IMR-90 (cell line): ENCODE measurements at regions not wholly inside any gene's neighbourhood (a gene's known extent, or its start where the extent isn't known, plus 50 kb on each side); places are given as distances from the start of the nearest gene placed in this dataset.

ENCODE experiments used
- ATAC-seq: fragments of 200-7000 bp; cut with Tn5 transposase; 2 replicates; pipeline ENCODE4 v1.9.1; 2020; ENCODE audit warnings: low read depth, mild to moderate bottlenecking, moderate library complexity
- BruUV-seq: library from RNA; stranded (reverse); fragments of 400-500 nt; replicated peaks from 2 replicates; lab custom pipeline; 2021; lab: Mats Ljungman, UMichigan
- CTCF ChIA-PET: fragments of 300-600 bp; formaldehyde crosslinking; extraction: SDS; loops from one replicate; lab custom pipeline; 2021; ENCODE audit warnings: antibody characterized with exemption; lab: Yijun Ruan, JAX
- POLR2A ChIA-PET: fragments of 300-600 bp; sonication (Branson Sonifier 250); formaldehyde crosslinking; loops from one replicate; lab custom pipeline; 2022; ENCODE audit warnings: antibody characterized with exemption; ENCODE audit not compliant: unreplicated experiment; lab: Charles Lee
- DNase-seq: peaks from one replicate; pipeline ENCODE4 v3.0.0; 2013
- H2AFZ ChIP-seq: replicated peaks from 2 replicates; pipeline ENCODE3; 2013; ENCODE audit warnings: low read length, mild to moderate bottlenecking; ENCODE audit not compliant: poor library complexity
- H2AK5ac ChIP-seq: 2 replicates; pipeline ENCODE4 v1.6.1; 2013; ENCODE audit warnings: low read depth, low read length, inconsistent platforms
- H2AK9ac ChIP-seq: replicated peaks from 2 replicates; pipeline ENCODE3; 2013; ENCODE audit warnings: mild to moderate bottlenecking, low read depth, low read length, moderate library complexity; ENCODE audit not compliant: poor library complexity
- H2BK120ac ChIP-seq: 2 replicates; pipeline ENCODE4 v1.6.1; 2013; ENCODE audit warnings: low read depth, low read length, inconsistent platforms
- H2BK15ac ChIP-seq: 3 replicates; pipeline ENCODE4 v1.6.1; 2013; ENCODE audit warnings: low read depth, low read length, inconsistent platforms
- H2BK20ac ChIP-seq: 2 replicates; pipeline ENCODE4 v1.6.1; 2013; ENCODE audit warnings: low read depth, mild to moderate bottlenecking, inconsistent platforms, low read length, moderate library complexity
- H2BK5ac ChIP-seq: 2 replicates; pipeline ENCODE4 v1.6.1; 2013; ENCODE audit warnings: mild to moderate bottlenecking, low read depth, low read length, inconsistent platforms; ENCODE audit not compliant: poor library complexity, severe bottlenecking
- H3K14ac ChIP-seq: replicated peaks from 2 replicates; pipeline ENCODE4 v1.6.1; 2013; ENCODE audit warnings: low read depth, low read length, inconsistent platforms
- H3K18ac ChIP-seq: 2 replicates; pipeline ENCODE4 v1.6.1; 2013; ENCODE audit warnings: low read depth, low read length, control low read depth
- H3K23ac ChIP-seq: 2 replicates; pipeline ENCODE4 v1.6.1; 2013; ENCODE audit warnings: low read depth, low read length, inconsistent platforms
- H3K27ac ChIP-seq: 2 replicates; pipeline ENCODE4 v1.5.1; 2013; ENCODE audit warnings: mild to moderate bottlenecking, control low read depth, low read length; ENCODE audit not compliant: insufficient read depth
- H3K27me3 ChIP-seq: 2 replicates; pipeline ENCODE4 v1.6.1; 2013; ENCODE audit warnings: low read length; ENCODE audit not compliant: control insufficient read depth, insufficient read depth
- H3K36me3 ChIP-seq: 2 replicates; pipeline ENCODE4 v1.6.1; 2013; ENCODE audit warnings: low read length, mixed read lengths; ENCODE audit not compliant: control insufficient read depth, insufficient read depth
- H3K4ac ChIP-seq: 2 replicates; pipeline ENCODE4 v1.6.1; 2013; ENCODE audit warnings: low read depth, low read length, inconsistent platforms
- H3K4me1 ChIP-seq: 2 replicates; pipeline ENCODE4 v1.6.1; 2013; ENCODE audit warnings: low read length, mixed read lengths; ENCODE audit not compliant: control insufficient read depth, insufficient read depth
- H3K4me2 ChIP-seq: 2 replicates; pipeline ENCODE4 v1.6.1; 2013; ENCODE audit warnings: low read depth, mild to moderate bottlenecking, control low read depth, low read length, moderate library complexity
- H3K4me3 ChIP-seq: 2 replicates; pipeline ENCODE4 v1.5.1; 2013; ENCODE audit warnings: low read depth, mild to moderate bottlenecking, control low read depth, low read length, moderate library complexity; ENCODE audit not compliant: insufficient read depth
- H3K56ac ChIP-seq: 2 replicates; pipeline ENCODE4 v1.6.1; 2013; ENCODE audit warnings: low read length, inconsistent platforms; ENCODE audit not compliant: insufficient read depth; ENCODE audit errors: extremely low read depth
- H3K79me1 ChIP-seq, 2 experiments: 2 replicates each; pipeline ENCODE4 v1.6.1; 2013; ENCODE audit warnings: low read length in 2 of 2, inconsistent platforms in 1 of 2, low read depth in 1 of 2
- H3K9ac ChIP-seq: 2 replicates; pipeline ENCODE4 v1.6.1; 2013; ENCODE audit warnings: low read depth, low read length, control low read depth
- H3K9me1 ChIP-seq: 2 replicates; pipeline ENCODE4 v1.6.1; 2013; ENCODE audit warnings: low read length, inconsistent platforms; ENCODE audit not compliant: insufficient read depth
- H3K9me3 ChIP-seq: 2 replicates; pipeline ENCODE4 v1.6.1; 2013; ENCODE audit warnings: low read length; ENCODE audit not compliant: control insufficient read depth, insufficient read depth
- H4K20me1 ChIP-seq: 2 replicates; pipeline ENCODE4 v1.6.1; 2013; ENCODE audit warnings: low read length, inconsistent platforms; ENCODE audit not compliant: insufficient read depth
- H4K5ac ChIP-seq: 2 replicates; pipeline ENCODE4 v1.6.1; 2013; ENCODE audit warnings: mild to moderate bottlenecking, low read depth, low read length, control low read depth
- H4K8ac ChIP-seq, 2 experiments: 2 replicates each; pipeline ENCODE4 v1.6.1; 2013; ENCODE audit warnings: low read depth in 2 of 2, low read length in 2 of 2, control low read depth in 1 of 2, inconsistent platforms in 1 of 2
- H4K91ac ChIP-seq: 2 replicates; pipeline ENCODE4 v1.6.1; 2013; ENCODE audit warnings: low read depth, low read length, inconsistent platforms; ENCODE audit not compliant: insufficient read depth
- BHLHE40 ChIP-seq: fragments of 150-350 bp; IDR thresholded peaks from 2 replicates; pipeline ENCODE4 v1.6.1; 2016; ENCODE audit warnings: mild to moderate bottlenecking, low read depth, low read length
- CEBPB ChIP-seq: IDR thresholded peaks from 2 replicates; pipeline ENCODE4 v1.6.1; 2012; ENCODE audit warnings: low read depth, low read length, improper control_type of control experiment
- CHD1 ChIP-seq: IDR thresholded peaks from 2 replicates; pipeline ENCODE4 v1.6.1; 2012; ENCODE audit warnings: low read depth, low read length, improper control_type of control experiment
- CTCF ChIP-seq: conservative IDR thresholded peaks from 2 replicates; pipeline ENCODE4 v1.5.1; 2012; ENCODE audit warnings: mild to moderate bottlenecking, low read depth, low read length, improper control_type of control experiment
- FOS ChIP-seq: fragments of 150-350 bp; IDR thresholded peaks from 2 replicates; pipeline ENCODE4 v1.6.1; 2016; ENCODE audit warnings: low read depth, low read length
- MAFK ChIP-seq: IDR thresholded peaks from 2 replicates; pipeline ENCODE4 v1.6.1; 2012; ENCODE audit warnings: low read depth, low read length, improper control_type of control experiment
- MAZ ChIP-seq: IDR thresholded peaks from 2 replicates; pipeline ENCODE4 v1.6.1; 2012; ENCODE audit warnings: low read depth, mild to moderate bottlenecking, low read length, improper control_type of control experiment, moderate library complexity, borderline replicate concordance
- MXI1 ChIP-seq: IDR thresholded peaks from 2 replicates; pipeline ENCODE4 v1.6.1; 2012; ENCODE audit warnings: low read depth, mild to moderate bottlenecking, low read length, moderate library complexity, borderline replicate concordance
- NFE2L2 ChIP-seq: fragments of 150-350 bp; IDR thresholded peaks from 2 replicates; pipeline ENCODE4 v1.6.1; 2016; ENCODE audit warnings: low read depth, mild to moderate bottlenecking, low read length
- POLR2A ChIP-seq: IDR thresholded peaks from 2 replicates; pipeline ENCODE4 v1.6.1; 2012; ENCODE audit warnings: mild to moderate bottlenecking, low read depth, low read length
- RAD21 ChIP-seq: IDR thresholded peaks from 2 replicates; pipeline ENCODE4 v1.6.1; 2012; ENCODE audit warnings: low read length, improper control_type of control experiment
- RCOR1 ChIP-seq: IDR thresholded peaks from 2 replicates; pipeline ENCODE4 v1.6.1; 2012; ENCODE audit warnings: mild to moderate bottlenecking, low read length, improper control_type of control experiment; ENCODE audit not compliant: insufficient replicate concordance
- RFX5 ChIP-seq: IDR thresholded peaks from 2 replicates; pipeline ENCODE4 v1.8.0; 2012; ENCODE audit warnings: low read depth, mild to moderate bottlenecking, low read length, moderate library complexity
- SMC3 ChIP-seq: fragments of 150-350 bp; IDR thresholded peaks from 2 replicates; pipeline ENCODE4 v1.6.1; 2016; ENCODE audit warnings: low read depth, mild to moderate bottlenecking, antibody characterized with exemption, low read length, moderate library complexity
- dilution Hi-C: fragments of 300-500 bp; cut with HindIII; formaldehyde crosslinking; loops from one replicate; pipeline ENCODE4 v1.14.3; 2018; ENCODE audit warnings: low sequenced_read_pairs; ENCODE audit not compliant: unreplicated experiment
- in situ Hi-C: fragments of 300-500 bp; cut with MboI; formaldehyde crosslinking; loops from 3 replicates; pipeline ENCODE4 v1.14.3; 2019; ENCODE audit warnings: low sequenced_read_pairs, inconsistent platforms, mixed read lengths
- intact Hi-C: fragments of 100-400 bp; cut with micrococcal nuclease; formaldehyde crosslinking; loops from 2 replicates; pipeline ENCODE4 v1.10.0; 2022
- TF ChIP-seq, protein P1 (sequence below): fragments of 150-350 bp; IDR thresholded peaks from 2 replicates; pipeline ENCODE4 v1.6.1; 2017; ENCODE audit warnings: mild to moderate bottlenecking, antibody characterized with exemption, low read length, low read depth
- TF ChIP-seq, protein P2 (sequence below): fragments of 150-350 bp; IDR thresholded peaks from 2 replicates; pipeline ENCODE4 v1.6.1; 2016; ENCODE audit warnings: low read depth, mild to moderate bottlenecking, low read length, moderate library complexity, borderline replicate concordance

GRCh38 chr3:24052446-24052845 lies 107.4 kb downstream of the NR1D2 start:
- H4K5ac ChIP-seq = no peak overlapping the region
- H3K4ac ChIP-seq = no peak overlapping the region
- H3K56ac ChIP-seq = no peak overlapping the region
- H3K18ac ChIP-seq = no peak overlapping the region
- CTCF ChIA-PET = no interaction called here
- TF ChIP-seq MAZ (no peak), RFX5 (no peak), CTCF (no peak), POLR2A (no peak), MXI1 (no peak), RCOR1 (no peak), CHD1 (no peak), BHLHE40 (no peak), SMC3 (no peak), FOS (no peak), NFE2L2 (no peak), RAD21 (no peak), CEBPB (no peak), MAFK (no peak)
- TF ChIP-seq, protein P1, sequence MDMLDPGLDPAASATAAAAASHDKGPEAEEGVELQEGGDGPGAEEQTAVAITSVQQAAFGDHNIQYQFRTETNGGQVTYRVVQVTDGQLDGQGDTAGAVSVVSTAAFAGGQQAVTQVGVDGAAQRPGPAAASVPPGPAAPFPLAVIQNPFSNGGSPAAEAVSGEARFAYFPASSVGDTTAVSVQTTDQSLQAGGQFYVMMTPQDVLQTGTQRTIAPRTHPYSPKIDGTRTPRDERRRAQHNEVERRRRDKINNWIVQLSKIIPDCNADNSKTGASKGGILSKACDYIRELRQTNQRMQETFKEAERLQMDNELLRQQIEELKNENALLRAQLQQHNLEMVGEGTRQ = no peak
- TF ChIP-seq, protein P2, sequence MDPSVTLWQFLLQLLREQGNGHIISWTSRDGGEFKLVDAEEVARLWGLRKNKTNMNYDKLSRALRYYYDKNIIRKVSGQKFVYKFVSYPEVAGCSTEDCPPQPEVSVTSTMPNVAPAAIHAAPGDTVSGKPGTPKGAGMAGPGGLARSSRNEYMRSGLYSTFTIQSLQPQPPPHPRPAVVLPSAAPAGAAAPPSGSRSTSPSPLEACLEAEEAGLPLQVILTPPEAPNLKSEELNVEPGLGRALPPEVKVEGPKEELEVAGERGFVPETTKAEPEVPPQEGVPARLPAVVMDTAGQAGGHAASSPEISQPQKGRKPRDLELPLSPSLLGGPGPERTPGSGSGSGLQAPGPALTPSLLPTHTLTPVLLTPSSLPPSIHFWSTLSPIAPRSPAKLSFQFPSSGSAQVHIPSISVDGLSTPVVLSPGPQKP = no peak
- in situ Hi-C loops (no loop called here), dilution Hi-C loops (no loop called here), intact Hi-C loops (no loop called here)
- no peaks in the 10 kb centered on the region for H3K9me3 ChIP-seq
- no peak overlapping the region for H3K27ac ChIP-seq
- H3K79me1 ChIP-seq = no peaks in the 10 kb centered on the region
- H3K23ac ChIP-seq = no peak overlapping the region
- DNase-seq (no peak), ATAC-seq (no peak)
- no peak overlapping the region for H2BK20ac ChIP-seq
- peaks cover 4% of the 10 kb centered on the region for H3K9me1 ChIP-seq
- no peak overlapping the region for H3K4me3 ChIP-seq
- H2BK5ac ChIP-seq = no peak overlapping the region
- H2BK15ac ChIP-seq = no peak overlapping the region
- H2BK120ac ChIP-seq = no peak overlapping the region
- no peak overlapping the region for H4K8ac ChIP-seq
- no peak overlapping the region for H2AK5ac ChIP-seq
- no peak overlapping the region for H3K9ac ChIP-seq
- no peak overlapping the region for H3K4me2 ChIP-seq
- H4K91ac ChIP-seq = no peak overlapping the region
- H3K36me3 ChIP-seq = no peaks in the 10 kb centered on the region
- no peak overlapping the region for H2AFZ ChIP-seq
- POLR2A ChIA-PET = no interaction called here
- H2AK9ac ChIP-seq = no peak overlapping the region
- no peaks in the 10 kb centered on the region for H4K20me1 ChIP-seq
- H3K14ac ChIP-seq = no peak overlapping the region
- H3K4me1 ChIP-seq = peaks cover 7% of the 10 kb centered on the region
- no TSS peak for BruUV-seq
- H3K27me3 ChIP-seq = no peaks in the 10 kb centered on the region
